ENCODE measurements at regions not wholly inside any gene's neighbourhood (a gene's known extent, or its start where the extent isn't known, plus 50 kb on each side); places are given as distances from the start of the nearest gene placed in this dataset.

DNA sequence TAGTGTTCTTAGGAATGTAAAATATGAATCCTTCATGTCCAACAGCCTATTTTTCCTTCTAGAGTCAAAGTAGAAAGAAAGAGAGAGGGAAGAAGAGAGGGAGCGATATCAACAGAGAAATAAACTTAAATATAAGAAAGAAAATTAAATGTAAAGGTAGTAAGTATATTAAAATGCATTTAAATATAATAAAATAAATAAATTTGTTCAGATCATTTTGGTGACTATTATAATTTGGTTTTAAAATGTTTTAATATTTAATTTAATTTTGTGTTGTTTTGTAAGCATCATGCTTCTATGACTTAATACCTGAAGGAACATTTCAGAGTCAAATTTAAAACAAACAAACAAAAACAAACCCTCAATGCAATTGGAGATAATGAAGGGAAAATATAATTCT is 405.2 kb upstream of the IRX1 start (continued):
- TF ChIP-seq SRF (IDR thresholded peaks at IDR 0.05; ENCODE audit: low read depth in 2 of 2, low read length in 2 of 2) = no peak
- TF ChIP-seq YBX1 (IDR thresholded peaks at IDR 0.05) = no peak
- no peak for TF ChIP-seq IKZF1 (conservative IDR thresholded peaks at IDR 0.05)
- no peak for TF ChIP-seq RELA (IDR thresholded peaks at IDR 0.05; ENCODE audit: borderline replicate concordance, partially characterized antibody)
- TF ChIP-seq PAX8 (IDR thresholded peaks at IDR 0.05) = no peak
- TF ChIP-seq KDM1A (IDR thresholded peaks at IDR 0.05; ENCODE audit: borderline replicate concordance) = no peak
- no peak for TF ChIP-seq TCF3 (IDR thresholded peaks at IDR 0.05; ENCODE audit: borderline replicate concordance, insufficient read depth, low read depth, low read length)

DNA sequence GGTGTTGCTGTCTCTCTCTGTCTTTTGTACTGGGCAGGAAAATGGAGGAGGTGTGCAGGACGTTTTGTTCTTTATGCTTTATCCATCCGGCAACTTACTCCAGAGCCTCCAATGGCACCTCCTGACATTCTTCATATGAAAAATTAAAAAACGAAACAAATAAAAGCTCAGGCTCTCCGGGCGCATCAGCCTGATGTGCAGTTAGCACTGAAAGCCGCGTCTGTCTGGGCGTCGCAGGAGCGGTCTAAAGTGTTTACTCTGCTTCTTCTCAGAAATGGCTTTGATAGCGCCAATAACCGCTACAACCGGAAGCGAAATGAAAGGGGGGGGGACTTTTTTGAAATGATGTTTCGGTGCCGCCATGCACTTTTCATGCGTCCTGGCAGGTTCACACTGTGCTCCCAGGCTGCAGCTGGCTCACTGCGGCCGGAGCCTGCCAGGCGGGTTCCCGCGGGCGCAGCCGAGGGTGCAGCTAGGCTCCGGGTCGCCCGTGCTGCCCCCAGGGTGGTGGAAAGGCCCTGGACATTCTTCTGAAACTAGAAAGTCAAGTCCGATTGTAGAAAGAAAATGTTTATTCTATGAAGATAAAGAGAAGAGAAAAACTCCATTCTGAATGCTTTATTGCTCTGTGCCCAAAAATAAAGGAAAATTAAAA is 407.7 kb upstream of the IRX1 start:
- RAD21 ChIA-PET (ENCODE audit: unreplicated experiment) = no interaction called here
- CTCF ChIA-PET = no interaction called here
- no peaks in the 10 kb centered on the region for H3K79me2 ChIP-seq (ENCODE audit: control insufficient read depth, insufficient read depth, low read length)
- no peak for DNase-seq (ENCODE audit: low read depth, low spot score)
- POLR2A ChIA-PET = no interaction called here
- no peak overlapping the region for H3K9ac ChIP-seq (ENCODE audit: control insufficient read depth, insufficient read depth, low read length)
- H3K4me1 ChIP-seq (ENCODE audit: control insufficient read depth, insufficient read depth, low read length) = no peaks in the 10 kb centered on the region
- TF ChIP-seq ZNF622 (IDR thresholded peaks at IDR 0.05) (no peak), CREM (IDR thresholded peaks at IDR 0.05; ENCODE audit: low read depth) (no peak), USF1 (IDR thresholded peaks at IDR 0.05; ENCODE audit: borderline replicate concordance, extremely low read length, insufficient read depth, low read depth, low read length) (no peak), PAX5 (IDR thresholded peaks at IDR 0.05; ENCODE audit: borderline replicate concordance, low read depth, low read length) (no peak), FOXK2 (IDR thresholded peaks at IDR 0.05) (no peak), CHD4 (IDR thresholded peaks at IDR 0.05) (no peak), IRF4 (IDR thresholded peaks at IDR 0.05; ENCODE audit: low read depth, low read length) (no peak), TAF1 (IDR thresholded peaks at IDR 0.05; ENCODE audit: borderline replicate concordance, low read depth, low read length) (no peak), ZBED1 (IDR thresholded peaks at IDR 0.05; ENCODE audit: borderline replicate concordance) (no peak), MTA2 (IDR thresholded peaks at IDR 0.05; ENCODE audit: low read depth) (no peak), SRF (IDR thresholded peaks at IDR 0.05; ENCODE audit: low read depth in 2 of 2, low read length in 2 of 2) (no peak), ZZZ3 (IDR thresholded peaks at IDR 0.05; ENCODE audit: control insufficient read depth, insufficient read length, low read depth) (no peak)
- TF ChIP-seq, protein P1, sequence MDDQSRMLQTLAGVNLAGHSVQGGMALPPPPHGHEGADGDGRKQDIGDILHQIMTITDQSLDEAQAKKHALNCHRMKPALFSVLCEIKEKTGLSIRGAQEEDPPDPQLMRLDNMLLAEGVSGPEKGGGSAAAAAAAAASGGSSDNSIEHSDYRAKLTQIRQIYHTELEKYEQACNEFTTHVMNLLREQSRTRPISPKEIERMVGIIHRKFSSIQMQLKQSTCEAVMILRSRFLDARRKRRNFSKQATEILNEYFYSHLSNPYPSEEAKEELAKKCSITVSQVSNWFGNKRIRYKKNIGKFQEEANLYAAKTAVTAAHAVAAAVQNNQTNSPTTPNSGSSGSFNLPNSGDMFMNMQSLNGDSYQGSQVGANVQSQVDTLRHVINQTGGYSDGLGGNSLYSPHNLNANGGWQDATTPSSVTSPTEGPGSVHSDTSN (IDR thresholded peaks at IDR 0.05; ENCODE audit: insufficient replicate concordance, low read depth, low read length) = no peak
- SMC1A ChIA-PET (ENCODE audit: uncharacterized antibody, unreplicated experiment) = no interaction called here
- H3K27ac ChIP-seq (ENCODE audit: control insufficient read depth, insufficient read depth) = no peak overlapping the region
- no peak overlapping the region for H3K4me2 ChIP-seq (ENCODE audit: control insufficient read depth, insufficient read depth)
- no peak overlapping the region for H3K4me3 ChIP-seq
- H4K20me1 ChIP-seq (ENCODE audit: control insufficient read depth, insufficient read depth) = no peaks in the 10 kb centered on the region
- 66% methylated on average over 26 of the region's 28 CpGs for WGBS (ENCODE audit: insufficient coverage, insufficient replicate concordance, low lambda C conversion rate, missing lambda C conversion rate)
- in situ Hi-C loops (cut with MboI) (no loop called here), intact Hi-C loops (cut with micrococcal nuclease; ENCODE audit: unreplicated experiment) (no loop called here)
- no TSS peak for BruUV-seq (replicated peaks)
- no peaks in the 10 kb centered on the region for H3K27me3 ChIP-seq (replicated peaks in 1 of 2; ENCODE audit: control insufficient read depth in 2 of 2, insufficient read depth in 2 of 2, low read length in 1 of 2)
- ATAC-seq = no peak
- no peak for FAIRE-seq
- no peaks in the 10 kb centered on the region for H3K9me3 ChIP-seq (replicated peaks; ENCODE audit: control insufficient read depth, insufficient read depth, low read length)
- no peak overlapping the region for H2AFZ ChIP-seq (ENCODE audit: control insufficient read depth, low read depth, low read length)
- H3K36me3 ChIP-seq (ENCODE audit: control insufficient read depth in 2 of 2, insufficient read depth in 2 of 2, low read length in 1 of 2) = no peaks in the 10 kb centered on the region
